Hepatocyte (in vitro differentiated cells): ENCODE measurements at regions not wholly inside any gene's neighbourhood (a gene's known extent, or its start where the extent isn't known, plus 50 kb on each side); places are given as distances from the start of the nearest gene placed in this dataset.

Source experiments
- DNase-seq: peaks from one replicate; pipeline ENCODE4 v3.0.0-alpha.2; 2016; ENCODE audit warnings: low spot score
- H2AFZ ChIP-seq: fragments of 200-600 bp; sonication (generic); 2 replicates; pipeline ENCODE4 v1.6.0; 2016; ENCODE audit warnings: antibody characterized with exemption, mild to moderate bottlenecking
- H3K27ac ChIP-seq: fragments of 200-600 bp; sonication (generic); 2 replicates; pipeline ENCODE4 v1.5.1; 2016; ENCODE audit warnings: mild to moderate bottlenecking
- H3K27me3 ChIP-seq: fragments of 200-600 bp; sonication (generic); 2 replicates; pipeline ENCODE4 v1.6.1; 2016
- H3K36me3 ChIP-seq: fragments of 200-600 bp; sonication (generic); replicated peaks from 2 replicates; pipeline ENCODE4 v1.5.1; 2016; ENCODE audit warnings: low read depth; ENCODE audit not compliant: insufficient read depth
- H3K4me1 ChIP-seq: fragments of 200-600 bp; sonication (generic); 2 replicates; pipeline ENCODE4 v1.5.1; 2016; ENCODE audit warnings: mild to moderate bottlenecking, moderate library complexity; ENCODE audit not compliant: insufficient read depth
- H3K4me2 ChIP-seq: fragments of 200-600 bp; sonication (generic); 2 replicates; pipeline ENCODE4 v1.6.0; 2016
- H3K4me3 ChIP-seq: fragments of 200-600 bp; sonication (generic); 2 replicates; pipeline ENCODE4 v1.5.1; 2016; ENCODE audit warnings: mild to moderate bottlenecking
- H3K79me2 ChIP-seq: fragments of 200-600 bp; sonication (generic); 2 replicates; pipeline ENCODE4 v1.6.0; 2017; ENCODE audit warnings: mild to moderate bottlenecking
- H3K9me2 ChIP-seq: fragments of 200-600 bp; sonication (generic); replicated peaks from 2 replicates; pipeline ENCODE4 v1.6.0; 2017; ENCODE audit warnings: mild to moderate bottlenecking; ENCODE audit not compliant: insufficient read depth
- H3K9me3 ChIP-seq: fragments of 200-600 bp; sonication (generic); 2 replicates; pipeline ENCODE4 v1.5.1; 2016; ENCODE audit warnings: low read depth, mild to moderate bottlenecking
- H4K20me1 ChIP-seq: fragments of 200-600 bp; sonication (generic); 2 replicates; pipeline ENCODE4 v1.6.0; 2016; ENCODE audit warnings: mild to moderate bottlenecking; ENCODE audit not compliant: insufficient read depth, poor library complexity, severe bottlenecking
- EZH2 ChIP-seq: fragments of 200-600 bp; sonication (generic); IDR thresholded peaks from 2 replicates; pipeline ENCODE4 v1.6.1; 2016; ENCODE audit warnings: antibody characterized with exemption, mild to moderate bottlenecking, borderline replicate concordance
- EZH2phosphoT487 ChIP-seq: fragments of 200-600 bp; sonication (generic); IDR thresholded peaks from one replicate; pipeline ENCODE4 v1.6.1; 2018; ENCODE audit warnings: antibody characterized with exemption, mild to moderate bottlenecking, low read depth, moderate library complexity; ENCODE audit not compliant: unreplicated experiment, severe bottlenecking
- WGBS: methylation state at CpG from one replicate; pipeline ENCODE4 v1.1.6; 2016; ENCODE audit warnings: low lambda C conversion rate; ENCODE audit errors: missing lambda C conversion rate; 5-methylcytosine and 5-hydroxymethylcytosine counted together
- TF ChIP-seq, protein P1 (sequence below): fragments of 200-600 bp; sonication (generic); IDR thresholded peaks from 2 replicates; pipeline ENCODE4 v1.5.1; 2016; ENCODE audit warnings: antibody characterized with exemption, mild to moderate bottlenecking; ENCODE audit not compliant: poor library complexity

DNA sequence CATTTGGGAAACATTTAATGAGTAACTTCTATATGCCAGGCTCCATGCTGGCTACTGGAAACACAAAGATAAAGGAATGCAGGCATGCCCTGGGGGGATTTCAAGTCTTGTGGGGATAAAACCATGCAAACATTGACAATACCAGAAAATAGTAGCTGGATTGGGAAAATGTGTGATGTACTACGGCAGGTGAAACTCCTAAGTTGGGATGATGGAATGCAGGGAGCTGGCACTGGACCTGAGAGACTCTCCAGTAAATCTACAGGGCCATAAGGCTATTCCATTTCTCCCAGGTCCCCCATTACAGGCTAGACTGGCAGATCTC is 68.2 kb upstream of the NTRK3 start:
- Histone ChIP-seq H3K4me2 (no peak overlapping the region), H2AFZ (no peak overlapping the region), H3K79me2 (no peaks in the 10 kb centered on the region), H3K36me3 (no peaks in the 10 kb centered on the region), H4K20me1 (no peaks in the 10 kb centered on the region), H3K9me2 (no peaks in the 10 kb centered on the region), H3K4me1 (no peaks in the 10 kb centered on the region), H3K27ac (no peak overlapping the region), H3K4me3 (no peak overlapping the region), H3K9me3 (no peaks in the 10 kb centered on the region), H3K27me3 (no peaks in the 10 kb centered on the region)
- DNase-seq, result no peak
- 90% methylated on average over 1 of the region's 1 CpG for WGBS
- no peak for TF ChIP-seq EZH2
- no peak for TF ChIP-seq EZH2phosphoT487
- TF ChIP-seq, protein P1, sequence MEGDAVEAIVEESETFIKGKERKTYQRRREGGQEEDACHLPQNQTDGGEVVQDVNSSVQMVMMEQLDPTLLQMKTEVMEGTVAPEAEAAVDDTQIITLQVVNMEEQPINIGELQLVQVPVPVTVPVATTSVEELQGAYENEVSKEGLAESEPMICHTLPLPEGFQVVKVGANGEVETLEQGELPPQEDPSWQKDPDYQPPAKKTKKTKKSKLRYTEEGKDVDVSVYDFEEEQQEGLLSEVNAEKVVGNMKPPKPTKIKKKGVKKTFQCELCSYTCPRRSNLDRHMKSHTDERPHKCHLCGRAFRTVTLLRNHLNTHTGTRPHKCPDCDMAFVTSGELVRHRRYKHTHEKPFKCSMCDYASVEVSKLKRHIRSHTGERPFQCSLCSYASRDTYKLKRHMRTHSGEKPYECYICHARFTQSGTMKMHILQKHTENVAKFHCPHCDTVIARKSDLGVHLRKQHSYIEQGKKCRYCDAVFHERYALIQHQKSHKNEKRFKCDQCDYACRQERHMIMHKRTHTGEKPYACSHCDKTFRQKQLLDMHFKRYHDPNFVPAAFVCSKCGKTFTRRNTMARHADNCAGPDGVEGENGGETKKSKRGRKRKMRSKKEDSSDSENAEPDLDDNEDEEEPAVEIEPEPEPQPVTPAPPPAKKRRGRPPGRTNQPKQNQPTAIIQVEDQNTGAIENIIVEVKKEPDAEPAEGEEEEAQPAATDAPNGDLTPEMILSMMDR, result no peak

DNA sequence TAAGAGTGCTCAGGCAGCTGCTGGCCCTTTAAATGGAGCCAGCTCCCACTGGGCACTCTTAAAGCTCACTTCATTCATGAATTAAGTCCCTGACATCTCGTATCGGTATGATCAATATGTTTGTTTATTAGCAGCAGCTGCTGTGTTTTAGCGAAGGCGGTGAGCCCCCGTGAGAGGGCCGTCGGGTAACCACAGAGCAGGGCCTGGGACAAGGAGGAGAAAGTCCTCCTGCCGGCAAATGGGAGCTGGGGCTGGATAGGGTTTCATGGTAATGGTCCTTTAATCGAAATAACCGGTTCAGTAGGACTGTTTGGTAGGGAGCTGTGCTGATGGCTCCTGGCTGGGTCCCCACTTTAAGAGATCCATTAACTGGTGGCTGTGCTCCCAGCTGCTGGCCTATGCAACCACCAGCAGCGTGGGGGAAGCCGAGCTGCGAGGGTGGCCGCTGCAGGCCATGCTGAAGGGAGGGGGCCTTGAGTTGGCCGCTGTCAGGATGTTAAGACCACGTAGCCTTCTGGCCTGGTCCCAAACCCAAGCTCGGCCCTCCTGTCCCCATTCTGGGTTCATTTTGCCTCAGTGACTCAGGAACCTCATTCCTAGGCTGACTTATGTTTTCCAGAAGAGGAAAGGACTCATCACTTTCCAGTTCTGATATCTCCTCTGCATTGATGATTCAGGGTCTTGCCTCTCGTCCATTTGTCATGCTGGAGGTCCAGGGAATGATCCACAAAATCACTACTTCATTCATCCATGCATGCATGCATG is 67.6 kb upstream of the NTRK3 start:
- DNase-seq, result no peak
- Histone ChIP-seq H4K20me1 (no peaks in the 10 kb centered on the region), H3K27ac (no peak overlapping the region), H3K27me3 (no peaks in the 10 kb centered on the region), H3K79me2 (no peaks in the 10 kb centered on the region), H3K4me1 (no peaks in the 10 kb centered on the region), H3K9me3 (no peaks in the 10 kb centered on the region), H2AFZ (no peak overlapping the region), H3K4me2 (no peak overlapping the region), H3K9me2 (no peaks in the 10 kb centered on the region), H3K4me3 (no peak overlapping the region), H3K36me3 (no peaks in the 10 kb centered on the region)
- WGBS, result 78% methylated on average over 18 of the region's 18 CpGs
- TF ChIP-seq EZH2phosphoT487, result no peak
- TF ChIP-seq, protein P1, result no peak
- no peak for TF ChIP-seq EZH2

DNA sequence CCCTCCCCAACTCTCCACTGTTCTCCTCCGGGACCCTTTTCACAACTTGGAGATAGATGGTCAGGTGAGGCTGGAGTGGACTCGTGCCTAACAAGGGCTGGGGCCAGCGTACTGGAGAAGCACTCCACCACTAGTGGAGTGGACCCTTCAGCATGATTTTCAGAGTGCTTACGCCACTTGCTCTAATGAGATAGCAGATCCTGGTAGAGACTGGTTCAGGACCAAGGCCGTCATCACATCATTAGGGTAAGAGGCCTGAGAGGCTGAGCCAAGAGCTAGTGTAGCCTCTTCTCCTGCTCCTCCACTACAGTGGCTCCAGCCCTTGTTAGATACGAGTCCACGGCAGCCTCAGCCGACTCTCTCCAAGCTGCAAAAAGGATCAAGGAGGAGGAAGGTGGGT is 66.9 kb upstream of the NTRK3 start:
- H2AFZ ChIP-seq, result no peak overlapping the region
- DNase-seq, result no peak

More for the DNA sequence above, 66.9 kb upstream of the NTRK3 start:
- Histone ChIP-seq H3K36me3 (no peaks in the 10 kb centered on the region), H3K9me2 (no peaks in the 10 kb centered on the region), H3K27ac (no peak overlapping the region), H3K4me3 (no peak overlapping the region), H3K9me3 (no peaks in the 10 kb centered on the region), H3K79me2 (no peaks in the 10 kb centered on the region), H3K27me3 (no peaks in the 10 kb centered on the region), H3K4me1 (no peaks in the 10 kb centered on the region), H4K20me1 (no peaks in the 10 kb centered on the region), H3K4me2 (no peak overlapping the region)
- WGBS, result 82% methylated on average over 8 of the region's 8 CpGs
- TF ChIP-seq, protein P1, result no peak
- TF ChIP-seq EZH2 (no peak), EZH2phosphoT487 (no peak)
